Fibroblast of lung (primary cell): ENCODE measurements at regions not wholly inside any gene's neighbourhood (a gene's known extent, or its start where the extent isn't known, plus 50 kb on each side); places are given as distances from the start of the nearest gene placed in this dataset.

Source experiments
- DNase-seq, 2 donors: peaks; one replicate each; pipeline versions ENCODE4 v3.0.0 to v3.0.0-alpha.2; 2010; ENCODE audit warnings: low read depth in 2 of 2
- H2AFZ ChIP-seq: 2 replicates; pipeline ENCODE4 v1.5.1; 2012; ENCODE audit warnings: low read length, control low read depth, inconsistent platforms
- H3K27ac ChIP-seq: 2 replicates; pipeline ENCODE4 v1.5.1; 2011; ENCODE audit warnings: low read length, control low read depth; ENCODE audit not compliant: insufficient read depth
- H3K27me3 ChIP-seq: 2 replicates; pipeline ENCODE4 v1.5.1; 2011; ENCODE audit warnings: mild to moderate bottlenecking, low read length; ENCODE audit not compliant: control insufficient read depth, insufficient read depth
- H3K36me3 ChIP-seq: 2 replicates; pipeline ENCODE4 v1.5.1; 2011; ENCODE audit warnings: low read length; ENCODE audit not compliant: control insufficient read depth, insufficient read depth
- H3K4me1 ChIP-seq: 2 replicates; pipeline ENCODE4 v1.5.1; 2011; ENCODE audit warnings: low read length; ENCODE audit not compliant: control insufficient read depth, insufficient read depth; ENCODE audit errors: extremely low read depth
- H3K4me2 ChIP-seq: 2 replicates; pipeline ENCODE4 v1.5.1; 2011; ENCODE audit warnings: low read length, control low read depth; ENCODE audit not compliant: insufficient read depth; ENCODE audit errors: extremely low read depth
- H3K4me3 ChIP-seq, 4 experiments: fragments of 200-600 bp in 1 of 4; sonication (generic) in 1 of 4; replicated peaks in 1 of 4; 2 replicates each; pipeline ENCODE4 v1.5.1; 2011 to 2016; ENCODE audit warnings: low read length in 4 of 4, low read depth in 3 of 4, mild to moderate bottlenecking in 3 of 4, control low read depth in 2 of 4, inconsistent platforms in 1 of 4, mixed read lengths in 1 of 4; ENCODE audit not compliant: insufficient read depth in 1 of 4; ENCODE audit errors: control extremely low read depth in 1 of 4
- H3K79me2 ChIP-seq: 2 replicates; pipeline ENCODE4 v1.5.1; 2012; ENCODE audit warnings: mild to moderate bottlenecking, low read length, inconsistent platforms; ENCODE audit not compliant: control insufficient read depth, insufficient read depth
- H3K9ac ChIP-seq: 2 replicates; pipeline ENCODE4 v1.5.1; 2011; ENCODE audit warnings: mild to moderate bottlenecking, low read length, control low read depth; ENCODE audit not compliant: insufficient read depth
- H3K9me3 ChIP-seq: 2 replicates; pipeline ENCODE4 v1.5.1; 2012; ENCODE audit warnings: low read depth, low read length; ENCODE audit not compliant: control insufficient read depth, insufficient read depth
- H4K20me1 ChIP-seq: 2 replicates; pipeline ENCODE4 v1.5.1; 2011; ENCODE audit warnings: low read length; ENCODE audit not compliant: control insufficient read depth, insufficient read depth; ENCODE audit errors: extremely low read depth
- EZH2 ChIP-seq: IDR thresholded peaks from 2 replicates; pipeline ENCODE4 v1.5.1; 2012; ENCODE audit warnings: low read length, control low read depth, mild to moderate bottlenecking; ENCODE audit errors: missing control alignments
- TF ChIP-seq, protein P1 (sequence below), 2 donors: IDR thresholded peaks in 1 of 2; conservative IDR thresholded peaks in 1 of 2; 1 replicate in 1 of 2; 2 replicates in 1 of 2; pipeline ENCODE4 v1.5.1; 2011 to 2012; ENCODE audit warnings: low read length in 2 of 2, control low read depth in 1 of 2, inconsistent platforms in 1 of 2, low read depth in 1 of 2, mild to moderate bottlenecking in 1 of 2

DNA sequence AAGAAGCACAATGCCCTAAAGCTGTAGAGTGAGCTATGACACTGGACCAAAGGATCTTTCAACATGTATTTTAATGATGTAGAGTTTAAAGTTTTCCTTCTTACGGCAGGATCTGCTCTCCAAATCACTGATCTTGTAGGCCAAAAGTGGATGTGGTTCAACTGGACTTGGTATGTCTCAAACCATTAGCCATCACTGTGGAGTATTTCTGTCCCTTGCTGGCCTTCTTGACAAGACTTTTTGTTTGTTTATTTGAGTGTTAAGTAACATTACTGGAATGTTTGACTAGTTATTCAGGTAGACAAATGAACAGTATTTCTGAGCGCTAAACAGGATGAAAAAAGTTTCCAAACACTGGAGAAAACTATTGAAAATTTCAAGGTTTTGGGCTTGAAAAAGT, 472.7 kb upstream of the CFAP20DC start:
- no peak overlapping the region for H3K4me3 ChIP-seq
- no peak overlapping the region for H3K27ac ChIP-seq
- no peaks in the 10 kb centered on the region for H3K36me3 ChIP-seq
- no peak overlapping the region for H3K9ac ChIP-seq
- H3K9me3 ChIP-seq: no peaks in the 10 kb centered on the region
- no peaks in the 10 kb centered on the region for H4K20me1 ChIP-seq
- H2AFZ ChIP-seq: no peak overlapping the region
- no peak for DNase-seq
- TF ChIP-seq, protein P1, sequence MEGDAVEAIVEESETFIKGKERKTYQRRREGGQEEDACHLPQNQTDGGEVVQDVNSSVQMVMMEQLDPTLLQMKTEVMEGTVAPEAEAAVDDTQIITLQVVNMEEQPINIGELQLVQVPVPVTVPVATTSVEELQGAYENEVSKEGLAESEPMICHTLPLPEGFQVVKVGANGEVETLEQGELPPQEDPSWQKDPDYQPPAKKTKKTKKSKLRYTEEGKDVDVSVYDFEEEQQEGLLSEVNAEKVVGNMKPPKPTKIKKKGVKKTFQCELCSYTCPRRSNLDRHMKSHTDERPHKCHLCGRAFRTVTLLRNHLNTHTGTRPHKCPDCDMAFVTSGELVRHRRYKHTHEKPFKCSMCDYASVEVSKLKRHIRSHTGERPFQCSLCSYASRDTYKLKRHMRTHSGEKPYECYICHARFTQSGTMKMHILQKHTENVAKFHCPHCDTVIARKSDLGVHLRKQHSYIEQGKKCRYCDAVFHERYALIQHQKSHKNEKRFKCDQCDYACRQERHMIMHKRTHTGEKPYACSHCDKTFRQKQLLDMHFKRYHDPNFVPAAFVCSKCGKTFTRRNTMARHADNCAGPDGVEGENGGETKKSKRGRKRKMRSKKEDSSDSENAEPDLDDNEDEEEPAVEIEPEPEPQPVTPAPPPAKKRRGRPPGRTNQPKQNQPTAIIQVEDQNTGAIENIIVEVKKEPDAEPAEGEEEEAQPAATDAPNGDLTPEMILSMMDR (conservative IDR thresholded peaks at IDR 0.05 in 1 of 2, IDR thresholded peaks at IDR 0.05 in 1 of 2; ENCODE audit: low read depth in 1 of 2, low read length in 2 of 2): no peak
- TF ChIP-seq EZH2: no peak
- H3K79me2 ChIP-seq: no peaks in the 10 kb centered on the region
- H3K27me3 ChIP-seq: no peaks in the 10 kb centered on the region
- H3K4me2 ChIP-seq: no peak overlapping the region
- no peaks in the 10 kb centered on the region for H3K4me1 ChIP-seq

DNA sequence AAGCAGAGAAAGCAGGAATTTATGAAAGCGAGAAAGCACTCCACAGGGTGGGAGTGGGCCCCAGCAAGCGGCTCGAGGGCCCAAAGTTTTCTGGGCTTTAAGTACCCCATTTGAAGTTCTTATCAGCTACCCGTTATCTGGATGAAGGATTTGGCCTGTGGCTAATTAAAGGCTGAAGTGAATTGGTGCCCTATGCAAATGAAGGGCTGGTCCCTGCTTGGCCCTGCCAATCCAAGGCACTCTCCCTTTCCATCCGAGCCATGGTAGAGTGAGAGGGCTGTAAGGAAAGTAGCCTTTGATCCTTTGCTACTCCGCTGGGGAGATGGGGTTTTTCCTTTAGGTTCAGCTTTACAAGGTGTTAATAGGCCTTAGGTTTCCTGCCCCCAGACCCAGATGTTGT, 469.3 kb upstream of the CFAP20DC start:
- H3K9me3 ChIP-seq: no peaks in the 10 kb centered on the region
- H3K79me2 ChIP-seq: no peaks in the 10 kb centered on the region
- H3K4me1 ChIP-seq: no peaks in the 10 kb centered on the region
- H3K27me3 ChIP-seq: no peaks in the 10 kb centered on the region
- no peak for DNase-seq
- H3K4me3 ChIP-seq: no peak overlapping the region
- no peaks in the 10 kb centered on the region for H3K36me3 ChIP-seq
- no peak overlapping the region for H3K9ac ChIP-seq
- H3K4me2 ChIP-seq: no peak overlapping the region
- H2AFZ ChIP-seq: no peak overlapping the region
- TF ChIP-seq EZH2: no peak
- TF ChIP-seq, protein P1 (conservative IDR thresholded peaks at IDR 0.05 in 1 of 2, IDR thresholded peaks at IDR 0.05 in 1 of 2; ENCODE audit: low read depth in 1 of 2, low read length in 2 of 2): no peak
- H3K27ac ChIP-seq: no peak overlapping the region
- no peaks in the 10 kb centered on the region for H4K20me1 ChIP-seq

DNA sequence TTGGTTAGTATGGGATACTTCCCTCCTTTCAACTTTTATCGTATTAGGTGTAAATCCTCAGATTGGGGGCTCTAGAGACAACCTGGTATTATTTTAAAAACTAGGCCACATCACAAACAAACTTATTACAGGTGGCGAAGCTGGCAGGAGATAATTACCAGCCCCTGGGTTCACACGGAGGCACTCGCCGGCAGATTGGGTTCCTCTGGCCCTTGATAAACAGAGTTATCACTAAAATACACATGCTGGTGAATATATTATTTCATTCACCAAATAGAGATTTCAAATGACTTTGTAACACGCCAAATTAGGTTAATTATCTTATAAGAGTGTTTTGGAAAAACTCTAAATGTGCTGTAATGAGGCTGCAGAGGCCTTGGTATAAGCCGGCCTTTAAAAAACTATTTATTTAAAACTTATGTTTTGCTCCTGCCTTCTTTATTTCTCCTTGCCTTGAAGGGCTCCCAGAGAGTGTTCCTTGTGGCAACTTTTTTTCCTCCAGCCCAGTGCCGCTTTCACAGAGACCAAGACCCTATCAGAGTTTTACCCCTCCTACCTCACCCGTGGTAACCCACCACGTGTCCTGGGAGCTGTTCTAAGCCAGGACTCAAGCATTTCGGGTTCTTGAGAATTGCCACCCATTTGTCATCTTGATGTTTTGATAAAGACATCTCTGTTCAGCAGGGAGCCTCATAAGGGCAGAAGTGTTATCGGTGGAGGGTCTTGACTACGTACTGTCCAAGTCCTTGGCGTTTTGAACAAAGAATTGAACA, 468.6 kb upstream of the CFAP20DC start:
- Histone ChIP-seq H3K79me2 (no peaks in the 10 kb centered on the region), H3K36me3 (no peaks in the 10 kb centered on the region), H3K9me3 (no peaks in the 10 kb centered on the region), H3K4me2 (no peak overlapping the region), H2AFZ (no peak overlapping the region), H3K27me3 (no peaks in the 10 kb centered on the region), H3K4me1 (no peaks in the 10 kb centered on the region), H3K4me3 (no peak overlapping the region), H3K9ac (no peak overlapping the region), H4K20me1 (no peaks in the 10 kb centered on the region), H3K27ac (no peak overlapping the region)
- DNase-seq: no peak
- TF ChIP-seq, protein P1 (conservative IDR thresholded peaks at IDR 0.05 in 1 of 2, IDR thresholded peaks at IDR 0.05 in 1 of 2; ENCODE audit: low read depth in 1 of 2, low read length in 2 of 2): no peak
- no peak for TF ChIP-seq EZH2
